GM21360 (cell line): ENCODE measurements at regions not wholly inside any gene's neighbourhood (a gene's known extent, or its start where the extent isn't known, plus 50 kb on each side); places are given as distances from the start of the nearest gene placed in this dataset.

Source experiments
- ATAC-seq: cut with Tn5 transposase; IDR thresholded peaks from one replicate; pipeline ENCODE4 v1.9.1; 2021; ENCODE audit warnings: mild to moderate bottlenecking, moderate library complexity; ENCODE audit not compliant: unreplicated experiment

GRCh38 chr18:41553716-41554115 is 401.3 kb upstream of the PIK3C3 start:
- ATAC-seq = no peak

GRCh38 chr18:41548521-41549260 is 406.3 kb upstream of the PIK3C3 start:
- ATAC-seq = no peak

- ATAC-seq = no peak
Observed at GRCh38 chr18:41545091-41545888, 409.7 kb upstream of the PIK3C3 start.

GRCh38 chr18:41543815-41544214 is 411.2 kb upstream of the PIK3C3 start:
- no peak for ATAC-seq

GRCh38 chr18:41540237-41540871 is 414.7 kb upstream of the PIK3C3 start:
- ATAC-seq = no peak

GRCh38 chr18:41538751-41539150 is 416.3 kb upstream of the PIK3C3 start:
- ATAC-seq = no peak

- no peak for ATAC-seq
Observed at GRCh38 chr18:41537666-41538065, 417.4 kb upstream of the PIK3C3 start.

GRCh38 chr18:41532344-41533086 is 422.5 kb upstream of the PIK3C3 start:
- no peak for ATAC-seq

GRCh38 chr18:41530970-41531369 is 424.1 kb upstream of the PIK3C3 start:
- ATAC-seq = no peak

- no peak for ATAC-seq
Observed at GRCh38 chr18:41529093-41529492, 425.9 kb upstream of the PIK3C3 start.

- ATAC-seq = no peak
Observed at GRCh38 chr18:41526054-41526453, 429.0 kb upstream of the PIK3C3 start.

- ATAC-seq = no peak
Observed at GRCh38 chr18:41524674-41525470, 430.2 kb upstream of the PIK3C3 start.

GRCh38 chr18:41517142-41517541 is 437.9 kb upstream of the PIK3C3 start:
- ATAC-seq = no peak

- ATAC-seq = no peak
Observed at GRCh38 chr18:41513438-41513837, 441.6 kb upstream of the PIK3C3 start.

- ATAC-seq = no peak
Observed at GRCh38 chr18:41504316-41504715, 450.7 kb upstream of the PIK3C3 start.

GRCh38 chr18:41501848-41502247 is 453.2 kb upstream of the PIK3C3 start:
- ATAC-seq = no peak

GRCh38 chr18:41499345-41499744 is 455.7 kb upstream of the PIK3C3 start:
- ATAC-seq = no peak

GRCh38 chr18:41490861-41491260 is 464.2 kb upstream of the PIK3C3 start:
- ATAC-seq = no peak

- ATAC-seq = no peak
Observed at GRCh38 chr18:41486575-41486974, 468.5 kb upstream of the PIK3C3 start.

- ATAC-seq = no peak
Observed at GRCh38 chr18:41484069-41484468, 471.0 kb upstream of the PIK3C3 start.
